H9 (cell line): ENCODE measurements at regions not wholly inside any gene's neighbourhood (a gene's known extent, or its start where the extent isn't known, plus 50 kb on each side); places are given as distances from the start of the nearest gene placed in this dataset.

ENCODE experiments used
- DNase-seq: peaks from one replicate; pipeline ENCODE4 v3.0.0-alpha.2; 2017
- H2AFZ ChIP-seq: one replicate; pipeline ENCODE4 v1.6.1; 2013; ENCODE audit warnings: mild to moderate bottlenecking, low read length, control low read depth, moderate library complexity
- H2AK5ac ChIP-seq: 2 replicates; pipeline ENCODE4 v1.6.1; 2013; ENCODE audit warnings: low read length, control low read depth, mixed read lengths; ENCODE audit not compliant: insufficient read length
- H2BK120ac ChIP-seq: one replicate; pipeline ENCODE4 v1.6.1; 2013; ENCODE audit warnings: low read depth, mild to moderate bottlenecking, low read length, control low read depth, inconsistent platforms; ENCODE audit not compliant: poor library complexity, severe bottlenecking
- H2BK12ac ChIP-seq: 2 replicates; pipeline ENCODE4 v1.6.1; 2013; ENCODE audit warnings: low read length, control low read depth, mixed read lengths, low read depth; ENCODE audit not compliant: insufficient read length
- H2BK15ac ChIP-seq: 2 replicates; pipeline ENCODE4 v1.6.1; 2013; ENCODE audit warnings: low read depth, low read length, control low read depth
- H2BK20ac ChIP-seq: one replicate; pipeline ENCODE4 v1.6.1; 2013; ENCODE audit warnings: low read depth, mild to moderate bottlenecking, low read length, control low read depth, inconsistent platforms; ENCODE audit not compliant: poor library complexity, severe bottlenecking
- H2BK5ac ChIP-seq: 2 replicates; pipeline ENCODE4 v1.6.1; 2013; ENCODE audit warnings: low read length, control low read depth, mixed read lengths; ENCODE audit not compliant: insufficient read length
- H3K14ac ChIP-seq: 2 replicates; pipeline ENCODE4 v1.6.1; 2013; ENCODE audit warnings: low read length, control low read depth; ENCODE audit not compliant: insufficient read depth
- H3K18ac ChIP-seq: 2 replicates; pipeline ENCODE4 v1.6.1; 2013; ENCODE audit warnings: low read depth, mild to moderate bottlenecking, mixed read lengths, low read length, control low read depth; ENCODE audit not compliant: insufficient read length
- H3K23ac ChIP-seq: 2 replicates; pipeline ENCODE4 v1.6.1; 2013; ENCODE audit warnings: low read length, control low read depth, mixed read lengths, low read depth; ENCODE audit not compliant: insufficient read length
- H3K23me2 ChIP-seq: 2 replicates; pipeline ENCODE4 v1.6.1; 2013; ENCODE audit warnings: low read depth, mild to moderate bottlenecking, mixed read lengths, low read length, control low read depth; ENCODE audit not compliant: insufficient read length, poor library complexity, severe bottlenecking
- H3K27ac ChIP-seq: 2 replicates; pipeline ENCODE4 v1.5.1; 2013; ENCODE audit warnings: low read length, control low read depth, mixed read lengths, low read depth; ENCODE audit not compliant: insufficient read length
- H3K27me3 ChIP-seq: 2 replicates; pipeline ENCODE4 v1.6.1; 2013; ENCODE audit warnings: low read length, control low read depth, inconsistent platforms; ENCODE audit not compliant: insufficient read depth
- H3K4ac ChIP-seq: 2 replicates; pipeline ENCODE4 v1.6.1; 2013; ENCODE audit warnings: low read depth, mild to moderate bottlenecking, control low read depth, inconsistent platforms, low read length, moderate library complexity
- H3K4me1 ChIP-seq: 2 replicates; pipeline ENCODE4 v1.6.1; 2013; ENCODE audit warnings: low read length, control low read depth, inconsistent platforms; ENCODE audit not compliant: insufficient read depth
- H3K4me2 ChIP-seq: 2 replicates; pipeline ENCODE4 v1.6.1; 2013; ENCODE audit warnings: low read length, control low read depth, mixed read lengths; ENCODE audit not compliant: insufficient read length, insufficient read depth
- H3K56ac ChIP-seq: 2 replicates; pipeline ENCODE4 v1.6.1; 2013; ENCODE audit warnings: low read depth, mild to moderate bottlenecking, mixed read lengths, low read length, control low read depth; ENCODE audit not compliant: insufficient read length
- H3K79me1 ChIP-seq: 2 replicates; pipeline ENCODE4 v1.6.1; 2013; ENCODE audit warnings: low read depth, mild to moderate bottlenecking, moderate library complexity, low read length, control low read depth, inconsistent platforms; ENCODE audit not compliant: insufficient read depth, poor library complexity, severe bottlenecking
- H3K79me2 ChIP-seq: 2 replicates; pipeline ENCODE4 v1.6.1; 2013; ENCODE audit warnings: low read length, control low read depth, inconsistent platforms; ENCODE audit not compliant: insufficient read depth
- H3K9ac ChIP-seq: 2 replicates; pipeline ENCODE4 v1.6.1; 2013; ENCODE audit warnings: low read length, control low read depth, mixed read lengths; ENCODE audit not compliant: insufficient read length; ENCODE audit errors: extremely low read depth
- H3K9me3 ChIP-seq: one replicate; pipeline ENCODE4 v1.6.1; 2013; ENCODE audit warnings: low read depth, low read length, inconsistent platforms; ENCODE audit not compliant: control insufficient read depth
- H3T11ph ChIP-seq: one replicate; pipeline ENCODE4 v1.6.1; 2013; ENCODE audit warnings: mild to moderate bottlenecking, low read length, control low read depth, inconsistent platforms
- H4K20me1 ChIP-seq: one replicate; pipeline ENCODE4 v1.6.1; 2013; ENCODE audit not compliant: control insufficient read depth, insufficient read length, insufficient read depth
- H4K5ac ChIP-seq: 2 replicates; pipeline ENCODE4 v1.6.1; 2013; ENCODE audit warnings: low read depth, mild to moderate bottlenecking, mixed read lengths, low read length, control low read depth; ENCODE audit not compliant: insufficient read length
- H4K8ac ChIP-seq: replicated peaks from 2 replicates; pipeline ENCODE4 v1.6.1; 2013; ENCODE audit warnings: low read length, control low read depth, mixed read lengths, low read depth; ENCODE audit not compliant: insufficient read length
- H4K91ac ChIP-seq: 2 replicates; pipeline ENCODE4 v1.6.1; 2013; ENCODE audit warnings: low read depth, mild to moderate bottlenecking, moderate library complexity, mixed read lengths, low read length, control low read depth; ENCODE audit not compliant: insufficient read length
- H3K27ac Mint-ChIP-seq, 3 experiments: 2 replicates in 2 of 3; 3 replicates in 1 of 3; pipeline ENCODE4 v1.8.0; 2020 to 2021; ENCODE audit warnings: mixed read lengths in 3 of 3, mild to moderate bottlenecking in 1 of 3, moderate library complexity in 1 of 3
- H3K27me3 Mint-ChIP-seq: 2 replicates; pipeline ENCODE4 v1.8.0; 2021; ENCODE audit warnings: low read depth, mild to moderate bottlenecking, moderate library complexity, mixed read lengths
- H3K36me3 Mint-ChIP-seq, 3 experiments: 2 replicates in 2 of 3; 3 replicates in 1 of 3; pipeline ENCODE4 v1.8.0; 2020 to 2021; ENCODE audit warnings: low read depth in 3 of 3, mixed read lengths in 3 of 3; ENCODE audit not compliant: insufficient read depth in 1 of 3
- H3K4me1 Mint-ChIP-seq, 2 experiments: 2 replicates each; pipeline ENCODE4 v1.8.0; 2020; ENCODE audit warnings: mixed read lengths in 2 of 2
- H3K4me3 Mint-ChIP-seq, 2 experiments: 2 replicates in 1 of 2; 3 replicates in 1 of 2; pipeline ENCODE4 v1.8.0; 2020 to 2021; ENCODE audit warnings: mild to moderate bottlenecking in 2 of 2, mixed read lengths in 2 of 2, moderate library complexity in 1 of 2
- H3K9me3 Mint-ChIP-seq, 2 experiments: 2 replicates in 1 of 2; 3 replicates in 1 of 2; pipeline ENCODE4 v1.8.0; 2020; ENCODE audit warnings: mild to moderate bottlenecking in 2 of 2, mixed read lengths in 2 of 2, moderate library complexity in 1 of 2
- CTCF ChIP-seq: fragments of 200-600 bp; sonication (generic); conservative IDR thresholded peaks from 3 replicates; pipeline ENCODE4 v1.8.0; 2021; ENCODE audit warnings: antibody characterized with exemption, mild to moderate bottlenecking
- WGBS: extraction: QIAGEN DNeasy Blood & Tissue Kit; methylation state at CpG from one replicate; pipeline ENCODE4 v1.1.7; 2013; ENCODE audit warnings: missing lambda C conversion rate, low lambda C conversion rate, mixed read lengths; ENCODE audit not compliant: insufficient read length; ENCODE audit errors: extremely low coverage; 5-methylcytosine and 5-hydroxymethylcytosine counted together

DNA sequence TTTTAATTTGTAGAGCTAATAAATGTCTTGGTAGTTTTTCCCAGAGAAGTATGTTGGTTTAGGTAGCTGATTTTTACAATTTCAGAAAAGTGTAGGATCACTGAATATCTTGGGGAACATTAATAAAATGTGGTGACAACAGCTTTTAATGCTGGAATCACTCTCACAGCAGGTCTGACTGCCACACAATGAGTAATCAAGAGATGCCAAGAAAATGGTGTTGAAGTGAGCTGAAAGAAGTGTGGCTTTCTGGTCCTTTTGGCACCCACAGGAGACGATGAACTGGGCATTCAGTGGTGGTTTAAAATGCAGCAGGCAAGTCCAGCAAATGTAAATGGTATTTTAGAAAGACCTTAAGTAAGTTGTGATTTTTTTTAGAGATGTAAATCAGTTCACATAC lies 175.8 kb downstream of the CBLN2 start:
- Histone ChIP-seq H3K27me3 (no peaks in the 10 kb centered on the region), H2AK5ac (no peak overlapping the region), H2BK20ac (no peak overlapping the region), H2BK12ac (no peak overlapping the region), H2BK5ac (no peak overlapping the region), H3K23ac (no peak overlapping the region), H3K79me2 (no peaks in the 10 kb centered on the region), H2AFZ (no peak overlapping the region), H4K20me1 (no peaks in the 10 kb centered on the region), H3K23me2 (no peaks in the 10 kb centered on the region), H4K8ac (no peak overlapping the region), H3K56ac (no peak overlapping the region), H2BK15ac (no peak overlapping the region), H3K4me2 (no peak overlapping the region), H4K5ac (no peak overlapping the region), H3K14ac (no peak overlapping the region), H3K4ac (no peak overlapping the region), H3K79me1 (no peaks in the 10 kb centered on the region), H3K9me3 (no peaks in the 10 kb centered on the region), H3K4me1 (no peaks in the 10 kb centered on the region), H3K9ac (no peak overlapping the region), H3T11ph (no peak overlapping the region), H2BK120ac (no peak overlapping the region), H4K91ac (no peak overlapping the region), H3K27ac (no peak overlapping the region), H3K18ac (no peak overlapping the region)
- no CpG with 5 or more reads among the region's 1 CpG for WGBS
- Mint-ChIP-seq H3K27ac (no peak overlapping the region), H3K9me3 (peaks cover 16 to 19% of the 10 kb centered on the region in 2 experiments), H3K36me3 (peaks cover 4 to 16% (median 9%) of the 10 kb centered on the region in 3 experiments; a peak in 6 of 7 replicates), H3K27me3 (peaks cover 4% of the 10 kb centered on the region), H3K4me1 (no peaks in the 10 kb centered on the region), H3K4me3 (no peak overlapping the region)
- no peak for DNase-seq
- TF ChIP-seq CTCF = no peak
